Activated CD4-positive, alpha-beta memory T cell treated with anti-CD3 and anti-CD28 coated beads, Interleukin-2, amount 10 ng/mL, durations not matched to agents 7 days and 5 days (primary cell): ENCODE measurements at regions not wholly inside any gene's neighbourhood (a gene's known extent, or its start where the extent isn't known, plus 50 kb on each side); places are given as distances from the start of the nearest gene placed in this dataset.

Source experiments
- CTCF ChIA-PET: fragments of 350-600 bp; sonication (Branson Sonifier 250); formaldehyde crosslinking; loops from one replicate; lab custom pipeline; 2021; ENCODE audit warnings: antibody characterized with exemption, inconsistent platforms; lab: Charles Lee
- POLR2A ChIA-PET: fragments of 350-600 bp; sonication (Branson Sonifier 250); formaldehyde crosslinking; loops from one replicate; lab custom pipeline; 2021; ENCODE audit warnings: antibody characterized with exemption; lab: Charles Lee
- DNase-seq: peaks from one replicate; pipeline ENCODE4 v3.0.0-alpha.2; 2020
- H3K27ac Mint-ChIP-seq: one replicate; pipeline ENCODE4 v1.8.0; 2021; ENCODE audit warnings: mild to moderate bottlenecking, mixed read lengths
- H3K27me3 Mint-ChIP-seq: one replicate; pipeline ENCODE4 v1.8.0; 2021; ENCODE audit warnings: mixed read lengths
- H3K36me3 Mint-ChIP-seq: one replicate; pipeline ENCODE4 v1.8.0; 2021; ENCODE audit warnings: low read depth, mixed read lengths
- H3K4me1 Mint-ChIP-seq: one replicate; pipeline ENCODE4 v1.8.0; 2021; ENCODE audit warnings: mixed read lengths
- H3K4me3 Mint-ChIP-seq: one replicate; pipeline ENCODE4 v1.8.0; 2021; ENCODE audit warnings: mild to moderate bottlenecking, mixed read lengths
- H3K9me3 Mint-ChIP-seq: one replicate; pipeline ENCODE4 v1.8.0; 2021; ENCODE audit warnings: mixed read lengths

DNA sequence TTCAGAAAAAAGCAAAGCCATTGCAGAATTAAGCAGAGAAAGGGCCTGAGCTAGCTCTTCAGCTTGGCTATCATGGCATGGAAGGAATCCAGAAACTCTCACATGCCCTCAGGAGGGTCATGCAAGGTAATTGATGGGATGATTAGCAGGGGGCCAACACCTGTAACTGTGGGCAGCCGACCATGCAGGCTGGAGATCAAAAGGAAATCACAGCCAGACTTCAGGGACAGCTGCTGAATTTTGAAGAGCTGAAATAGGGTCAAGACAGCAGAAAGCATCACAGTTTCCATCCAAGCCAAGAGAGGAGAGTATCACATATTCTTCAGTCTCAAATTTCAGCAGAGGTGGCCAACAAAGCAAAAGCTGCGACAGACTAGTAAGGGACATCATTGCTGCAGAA lies 239.6 kb upstream of the STEAP1 start:
- Mint-ChIP-seq H3K4me3 (no peak overlapping the region), H3K27ac (no peak overlapping the region), H3K27me3 (no peaks in the 10 kb centered on the region), H3K4me1 (no peaks in the 10 kb centered on the region), H3K36me3 (no peaks in the 10 kb centered on the region), H3K9me3 (no peaks in the 10 kb centered on the region)
- POLR2A ChIA-PET: no interaction called here
- DNase-seq: no peak
- CTCF ChIA-PET: no interaction called here

DNA sequence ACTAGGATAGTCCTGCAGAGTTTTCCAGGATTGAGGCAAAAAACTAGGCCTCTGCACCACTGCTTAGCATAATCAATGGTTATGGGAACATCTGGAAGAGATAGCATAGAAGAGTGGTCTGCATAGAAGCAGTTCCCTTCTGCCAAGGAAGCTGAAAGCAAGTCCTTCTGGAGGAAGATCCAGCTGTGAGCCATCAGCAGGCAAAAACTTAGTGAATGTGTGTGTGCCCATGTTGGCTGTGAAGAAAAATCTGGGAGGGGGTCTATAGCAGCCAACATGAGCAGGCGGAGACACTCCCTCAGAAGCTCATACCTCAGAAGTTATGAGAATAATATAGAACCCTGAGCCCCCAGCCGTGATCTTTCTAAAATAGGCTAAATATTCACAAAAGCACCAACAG lies 228.1 kb upstream of the STEAP1 start:
- no peak for DNase-seq
- Mint-ChIP-seq H3K9me3 (no peaks in the 10 kb centered on the region), H3K4me1 (no peaks in the 10 kb centered on the region), H3K27me3 (no peaks in the 10 kb centered on the region), H3K4me3 (no peak overlapping the region), H3K27ac (no peak overlapping the region), H3K36me3 (no peaks in the 10 kb centered on the region)
- POLR2A ChIA-PET: no interaction called here
- CTCF ChIA-PET: no interaction called here

DNA sequence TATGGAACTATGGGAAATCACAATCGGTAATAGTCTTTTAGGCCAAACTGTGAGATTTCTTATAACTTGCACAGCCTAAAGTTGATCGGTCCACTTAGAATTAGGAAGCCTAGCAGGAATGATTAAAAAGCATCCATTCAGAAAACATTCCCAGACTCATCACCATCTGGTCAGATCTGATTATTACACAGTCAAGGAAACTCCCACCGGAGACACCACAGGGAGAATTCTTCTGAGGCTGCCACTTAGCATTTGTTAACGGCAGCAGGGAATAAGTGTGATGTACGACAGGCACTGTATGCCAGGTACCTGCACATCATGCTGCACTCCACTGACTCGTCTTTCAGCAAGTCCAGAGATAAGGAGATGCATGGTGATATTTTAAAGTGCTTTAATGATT lies 227.6 kb upstream of the STEAP1 start:
- Mint-ChIP-seq H3K9me3 (no peaks in the 10 kb centered on the region), H3K27ac (no peak overlapping the region), H3K4me3 (no peak overlapping the region), H3K27me3 (no peaks in the 10 kb centered on the region), H3K4me1 (no peaks in the 10 kb centered on the region), H3K36me3 (no peaks in the 10 kb centered on the region)
- no peak for DNase-seq
- CTCF ChIA-PET: no interaction called here
- POLR2A ChIA-PET: no interaction called here

DNA sequence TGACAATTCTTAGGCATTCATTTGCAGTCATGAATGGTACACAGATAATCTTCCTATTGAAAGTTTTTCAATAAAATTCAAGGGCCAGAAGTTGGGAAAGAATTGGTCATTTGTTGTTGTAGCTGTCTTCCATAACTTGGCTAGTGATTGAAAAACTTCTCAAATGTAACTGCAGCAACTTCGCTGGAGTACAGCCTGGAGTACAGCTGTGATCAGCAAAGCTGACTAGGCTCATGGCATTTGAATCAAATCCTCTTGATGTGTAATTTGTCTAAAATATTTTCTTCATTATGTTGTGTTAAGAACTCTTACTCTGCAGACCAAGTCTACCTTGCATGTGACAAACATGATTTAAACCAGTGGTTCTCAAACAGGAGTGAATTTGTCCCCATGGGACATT lies 226.5 kb upstream of the STEAP1 start:
- H3K27ac Mint-ChIP-seq: no peak overlapping the region
- H3K9me3 Mint-ChIP-seq: no peaks in the 10 kb centered on the region
- H3K36me3 Mint-ChIP-seq: no peaks in the 10 kb centered on the region
- no peaks in the 10 kb centered on the region for H3K27me3 Mint-ChIP-seq
- H3K4me1 Mint-ChIP-seq: no peaks in the 10 kb centered on the region
- ChIA-PET CTCF (no interaction called here), POLR2A (no interaction called here)
- H3K4me3 Mint-ChIP-seq: no peak overlapping the region
- DNase-seq: no peak

DNA sequence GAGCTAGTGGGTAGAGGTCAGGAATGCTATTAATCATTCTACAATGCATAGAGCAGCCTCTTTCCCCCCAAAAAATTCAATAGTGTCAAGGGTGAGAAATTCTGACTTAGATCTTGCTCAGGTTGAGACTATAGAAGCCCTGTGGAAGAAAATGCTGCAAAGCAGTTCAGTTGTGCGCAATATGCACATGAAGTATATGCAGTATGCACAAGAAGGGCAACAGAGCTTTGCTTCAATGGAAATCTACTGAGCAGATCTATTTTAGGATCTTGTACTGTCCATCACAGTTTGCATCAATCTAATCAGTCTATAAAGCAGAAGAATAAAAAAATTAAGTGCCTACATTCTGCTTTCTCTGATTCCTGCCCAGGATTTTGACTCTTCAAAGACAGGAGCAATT lies 225.8 kb upstream of the STEAP1 start:
- H3K4me1 Mint-ChIP-seq: no peaks in the 10 kb centered on the region

DNA sequence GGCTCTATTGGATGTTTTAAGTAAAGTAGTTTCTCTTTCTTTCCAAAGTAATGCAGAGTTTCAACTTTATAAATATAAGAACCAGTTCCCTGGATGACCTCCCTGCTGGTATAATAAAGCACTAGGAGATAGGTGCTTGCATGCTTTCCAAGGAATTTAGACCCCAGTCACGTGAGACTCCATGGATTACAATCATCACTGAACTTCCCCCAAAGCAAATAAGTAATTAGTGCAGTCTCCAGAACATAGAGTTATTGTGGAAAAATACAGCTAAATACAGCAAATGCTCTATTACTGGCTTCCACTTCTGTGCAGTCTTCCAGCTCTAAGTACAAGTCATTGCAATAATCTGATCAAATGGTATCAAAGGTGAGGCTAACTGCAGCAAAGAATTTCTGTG lies 220.2 kb upstream of the STEAP1 start:
- POLR2A ChIA-PET: no interaction called here

More for the DNA sequence above, 225.8 kb upstream of the STEAP1 start:
- Mint-ChIP-seq H3K9me3 (no peaks in the 10 kb centered on the region), H3K27ac (no peak overlapping the region), H3K4me3 (no peak overlapping the region), H3K36me3 (no peaks in the 10 kb centered on the region), H3K27me3 (no peaks in the 10 kb centered on the region)
- CTCF ChIA-PET: no interaction called here
- no peak for DNase-seq
- POLR2A ChIA-PET: no interaction called here

DNA sequence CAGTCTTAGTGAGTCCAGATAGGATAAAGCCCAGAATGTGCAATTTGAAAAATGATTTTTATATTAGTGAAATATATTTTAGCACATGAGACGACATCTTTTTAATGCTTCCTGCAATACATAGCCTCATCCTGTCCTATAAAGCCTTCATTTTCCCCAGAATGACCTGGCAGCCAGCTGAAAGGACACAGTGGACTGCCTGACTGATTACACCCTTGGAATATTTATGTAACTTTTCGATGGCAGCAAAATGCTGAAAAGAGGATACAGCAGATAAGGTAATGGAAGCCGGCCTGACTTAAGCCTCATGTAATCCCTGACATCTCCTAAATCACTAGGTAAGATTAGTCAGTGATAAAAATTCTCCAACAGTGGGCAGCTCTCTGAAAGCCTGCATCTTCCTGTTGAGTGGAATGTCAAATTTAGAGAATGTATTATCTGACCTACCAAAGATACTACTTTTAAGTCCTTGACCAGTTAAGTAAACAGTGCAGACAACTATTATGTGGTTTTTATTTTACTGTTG lies 210.7 kb upstream of the STEAP1 start:
- no peak overlapping the region for H3K27ac Mint-ChIP-seq
- H3K36me3 Mint-ChIP-seq: no peaks in the 10 kb centered on the region
- no peaks in the 10 kb centered on the region for H3K27me3 Mint-ChIP-seq
- ChIA-PET CTCF (no interaction called here), POLR2A (no interaction called here)
- H3K4me1 Mint-ChIP-seq: no peaks in the 10 kb centered on the region
- H3K4me3 Mint-ChIP-seq: no peak overlapping the region
- DNase-seq: no peak
- H3K9me3 Mint-ChIP-seq: no peaks in the 10 kb centered on the region

More for the DNA sequence above, 220.2 kb upstream of the STEAP1 start:
- CTCF ChIA-PET: no interaction called here
- Mint-ChIP-seq H3K36me3 (no peaks in the 10 kb centered on the region), H3K27ac (no peak overlapping the region), H3K4me3 (no peak overlapping the region), H3K9me3 (no peaks in the 10 kb centered on the region), H3K4me1 (no peaks in the 10 kb centered on the region), H3K27me3 (no peaks in the 10 kb centered on the region)
- DNase-seq: no peak

DNA sequence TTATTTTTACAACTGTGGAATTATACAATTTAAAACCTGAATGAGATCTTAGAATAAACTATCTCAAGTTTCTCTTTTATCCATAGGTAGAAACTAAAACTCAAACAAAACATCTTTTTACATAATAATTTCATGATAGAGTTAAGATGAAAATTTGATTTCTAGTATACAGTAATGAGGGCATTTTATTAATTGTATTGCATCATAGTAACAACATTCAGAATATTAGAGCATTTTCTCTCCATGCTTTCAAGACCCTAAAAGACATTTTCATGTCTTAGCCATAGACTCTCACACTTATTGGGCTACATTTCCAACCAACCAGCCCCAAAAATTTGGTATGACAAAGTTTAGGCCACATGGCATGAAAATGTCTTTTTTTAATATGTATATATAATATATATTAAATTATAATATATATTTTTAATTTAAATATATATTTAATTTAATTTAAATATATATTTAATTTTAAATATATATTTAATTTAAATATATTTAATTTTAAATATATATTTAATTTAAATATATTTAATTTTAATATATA lies 195.7 kb upstream of the STEAP1 start:
- CTCF ChIA-PET: no interaction called here
- no peaks in the 10 kb centered on the region for H3K36me3 Mint-ChIP-seq

DNA sequence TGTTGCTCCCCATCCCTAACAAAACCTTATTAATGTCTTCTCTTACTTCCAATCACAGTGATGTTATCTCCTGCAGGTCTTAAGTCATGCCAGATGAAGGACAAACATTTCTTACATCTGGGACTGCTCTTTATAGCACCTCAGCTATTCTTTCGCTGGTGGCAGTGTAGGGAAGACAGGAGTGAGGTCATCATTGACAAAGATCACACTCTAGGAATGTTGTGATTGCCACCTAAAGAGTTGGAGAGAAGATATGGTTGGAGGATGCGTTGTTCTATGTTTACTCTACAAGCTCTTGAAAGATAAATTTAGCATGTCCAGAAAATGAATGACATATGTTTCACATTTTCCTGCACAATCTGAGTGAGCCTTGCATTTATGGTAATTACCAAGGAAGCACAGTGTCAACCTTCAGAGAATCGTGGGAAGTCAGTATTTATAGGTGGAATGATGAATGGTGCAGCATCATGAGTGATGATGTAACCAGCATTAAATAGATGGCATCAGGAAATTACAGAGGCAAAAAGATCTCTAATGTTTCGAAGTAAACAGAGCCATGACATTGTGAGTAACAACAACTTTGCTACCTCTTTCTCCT lies 188.1 kb upstream of the STEAP1 start:
- no peaks in the 10 kb centered on the region for H3K27me3 Mint-ChIP-seq
- H3K4me1 Mint-ChIP-seq: no peaks in the 10 kb centered on the region
- no peak for DNase-seq
- H3K4me3 Mint-ChIP-seq: no peak overlapping the region
- CTCF ChIA-PET: no interaction called here
- H3K36me3 Mint-ChIP-seq: no peaks in the 10 kb centered on the region
- no peak overlapping the region for H3K27ac Mint-ChIP-seq
- POLR2A ChIA-PET: no interaction called here
- peaks cover 2% of the 10 kb centered on the region for H3K9me3 Mint-ChIP-seq

More for the DNA sequence above, 195.7 kb upstream of the STEAP1 start:
- no peak for DNase-seq
- no peaks in the 10 kb centered on the region for H3K4me1 Mint-ChIP-seq
- POLR2A ChIA-PET: no interaction called here
- H3K27ac Mint-ChIP-seq: no peak overlapping the region
- H3K9me3 Mint-ChIP-seq: no peaks in the 10 kb centered on the region
- H3K27me3 Mint-ChIP-seq: no peaks in the 10 kb centered on the region
- no peak overlapping the region for H3K4me3 Mint-ChIP-seq

DNA sequence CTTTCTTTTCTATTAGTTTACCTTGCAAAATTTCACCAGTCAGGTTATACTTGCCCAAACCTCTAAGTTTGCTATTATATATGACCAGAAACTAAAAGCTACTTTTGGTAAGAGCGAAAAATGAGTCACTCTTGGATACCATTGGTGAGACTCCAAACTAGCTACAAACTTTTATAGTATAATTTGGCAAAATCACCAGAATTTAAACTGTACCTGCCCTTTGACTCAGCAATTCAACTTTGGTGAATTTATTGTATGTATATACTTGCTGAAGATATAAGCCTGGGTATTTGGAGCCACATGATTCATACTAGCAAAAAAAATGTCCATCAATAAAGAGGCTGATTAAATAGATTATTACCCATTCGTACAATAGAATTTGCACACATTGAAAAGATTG lies 178.7 kb upstream of the STEAP1 start:
- no peaks in the 10 kb centered on the region for H3K36me3 Mint-ChIP-seq
- H3K9me3 Mint-ChIP-seq: no peaks in the 10 kb centered on the region
- H3K4me3 Mint-ChIP-seq: no peak overlapping the region
- H3K27me3 Mint-ChIP-seq: no peaks in the 10 kb centered on the region
- POLR2A ChIA-PET: no interaction called here
- CTCF ChIA-PET: no interaction called here
- no peak overlapping the region for H3K27ac Mint-ChIP-seq
- H3K4me1 Mint-ChIP-seq: no peaks in the 10 kb centered on the region
- DNase-seq: no peak

DNA sequence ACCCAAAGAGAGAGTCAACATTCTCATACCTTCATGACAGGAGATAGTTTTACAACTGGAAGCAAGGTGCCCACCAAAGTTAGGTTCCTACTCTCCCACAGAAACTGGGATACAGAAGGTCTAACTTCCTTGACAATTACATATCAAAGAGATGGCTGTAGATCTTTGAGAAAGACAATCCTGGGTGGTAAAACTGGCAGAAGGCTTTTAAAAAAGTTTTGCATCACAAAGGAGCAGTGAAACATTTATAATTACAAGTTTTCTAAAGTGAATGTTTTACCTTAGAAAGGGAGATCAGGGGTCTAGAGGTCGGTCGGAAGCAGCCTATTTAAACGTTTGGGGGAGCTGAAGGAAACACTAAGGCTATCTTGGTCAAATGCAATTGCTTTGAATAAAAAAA lies 166.6 kb upstream of the STEAP1 start:
- H3K4me3 Mint-ChIP-seq: no peak overlapping the region

DNA sequence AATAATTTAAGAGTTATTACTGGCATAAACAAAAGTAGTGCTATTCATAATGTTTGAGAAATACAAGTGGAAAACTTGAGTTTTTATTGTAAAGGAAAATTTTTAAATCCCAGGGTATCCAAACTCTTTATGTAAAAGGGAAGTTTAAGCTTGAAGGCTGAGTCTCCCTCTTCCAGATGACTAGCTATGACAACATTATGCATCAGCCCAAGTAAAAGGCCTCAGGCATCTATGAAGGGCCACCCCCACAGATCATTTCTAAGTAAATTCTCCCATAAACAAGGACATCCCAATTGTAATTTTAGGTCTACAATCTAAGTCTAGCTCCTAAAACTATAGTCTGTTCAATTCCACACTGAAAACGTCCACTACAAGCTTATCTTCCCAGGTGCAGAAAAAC lies 166.2 kb upstream of the STEAP1 start:
- Mint-ChIP-seq H3K9me3 (peaks cover 4% of the 10 kb centered on the region), H3K27me3 (no peaks in the 10 kb centered on the region), H3K36me3 (no peaks in the 10 kb centered on the region), H3K4me1 (no peaks in the 10 kb centered on the region), H3K4me3 (no peak overlapping the region), H3K27ac (no peak overlapping the region)
- ChIA-PET POLR2A (no interaction called here), CTCF (interaction anchor here (1.6 kb wide), 1 partner anchor 15 kb away, joined by 3 read pairs; no protein-coding TSS in a partner anchor)
- no peak for DNase-seq

More for the DNA sequence above, 166.6 kb upstream of the STEAP1 start:
- no peak for DNase-seq
- Mint-ChIP-seq H3K9me3 (peaks cover 4% of the 10 kb centered on the region), H3K27me3 (no peaks in the 10 kb centered on the region), H3K36me3 (no peaks in the 10 kb centered on the region), H3K4me1 (no peaks in the 10 kb centered on the region), H3K27ac (no peak overlapping the region)
- ChIA-PET CTCF (no interaction called here), POLR2A (no interaction called here)

DNA sequence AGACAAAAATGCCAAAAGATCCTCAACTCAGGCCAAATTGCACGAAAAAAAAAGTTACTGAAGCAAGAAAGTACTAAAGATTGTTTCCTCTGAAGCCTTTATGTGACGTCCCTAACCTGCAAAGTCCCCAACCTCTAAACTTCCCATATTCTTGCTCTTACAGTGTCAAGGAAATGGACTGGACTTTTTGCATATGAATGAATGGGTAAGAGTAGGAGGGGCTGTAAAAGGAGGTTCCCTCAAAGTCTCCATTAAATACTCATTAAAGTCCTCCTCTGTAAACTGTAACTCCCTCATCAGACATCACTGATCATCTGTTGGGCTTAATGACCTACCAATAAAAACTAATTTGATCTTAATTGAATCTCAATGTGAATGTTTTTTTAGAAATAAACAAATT lies 164.8 kb upstream of the STEAP1 start:
- H3K36me3 Mint-ChIP-seq: no peaks in the 10 kb centered on the region
- POLR2A ChIA-PET: no interaction called here
- H3K27ac Mint-ChIP-seq: no peak overlapping the region
- H3K4me3 Mint-ChIP-seq: no peak overlapping the region
- H3K27me3 Mint-ChIP-seq: no peaks in the 10 kb centered on the region
- DNase-seq: no peak
- H3K4me1 Mint-ChIP-seq: no peaks in the 10 kb centered on the region
- peaks cover 2% of the 10 kb centered on the region for H3K9me3 Mint-ChIP-seq
- CTCF ChIA-PET: interaction anchor here (1.6 kb wide), 1 partner anchor 13 kb away, joined by 3 read pairs; no protein-coding TSS in a partner anchor

DNA sequence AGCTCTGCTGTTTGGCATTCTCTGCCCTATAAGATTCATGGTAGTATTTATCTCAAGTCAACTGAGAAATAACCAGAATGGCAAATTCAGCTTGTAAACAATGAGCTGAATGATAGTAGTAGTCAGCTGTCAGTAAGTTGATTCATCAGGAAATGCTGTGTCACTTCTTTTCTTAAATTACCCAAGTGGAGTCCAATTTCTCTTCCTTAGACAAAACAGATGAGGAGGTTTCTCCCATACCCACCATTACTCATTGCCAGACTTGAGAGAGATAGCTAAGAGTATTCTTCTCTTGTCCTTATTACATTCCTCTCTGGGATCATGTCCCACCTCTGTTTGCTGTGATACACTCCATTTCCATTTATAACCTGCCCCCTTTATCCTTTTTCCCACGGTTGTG lies 159.8 kb upstream of the STEAP1 start:
- H3K9me3 Mint-ChIP-seq: peaks cover 4% of the 10 kb centered on the region
- H3K27me3 Mint-ChIP-seq: no peaks in the 10 kb centered on the region
- H3K4me1 Mint-ChIP-seq: no peaks in the 10 kb centered on the region
- no peaks in the 10 kb centered on the region for H3K36me3 Mint-ChIP-seq
- DNase-seq: no peak
- no peak overlapping the region for H3K4me3 Mint-ChIP-seq
- ChIA-PET CTCF (no interaction called here), POLR2A (no interaction called here)
- no peak overlapping the region for H3K27ac Mint-ChIP-seq
